K562 (cell line): ENCODE measurements at regions not wholly inside any gene's neighbourhood (a gene's known extent, or its start where the extent isn't known, plus 50 kb on each side); places are given as distances from the start of the nearest gene placed in this dataset.

Experiments
- ATAC-seq: fragments of 200-7000 bp; cut with Tn5 transposase; 3 replicates; pipeline ENCODE4 v1.9.1; 2020; ENCODE audit warnings: moderate library complexity
- BruUV-seq: library from RNA; stranded (reverse); fragments of 400-500 nt; replicated peaks from 2 replicates; lab custom pipeline; 2021; lab: Mats Ljungman, UMichigan
- CTCF ChIA-PET: fragments of 300-600 bp; formaldehyde crosslinking; extraction: SDS; loops from one replicate; lab custom pipeline; 2021; ENCODE audit warnings: low intra/inter-chr PET ratio; lab: Yijun Ruan, JAX
- POLR2A ChIA-PET: fragments of 300-600, 350-650 bp; sonication (Branson Sonifier 250); formaldehyde crosslinking; extraction: SDS; loops from one replicate; lab custom pipeline; 2021; ENCODE audit warnings: antibody characterized with exemption, inconsistent platforms; lab: Yijun Ruan, JAX
- DNase-seq, 4 experiments: peaks; one replicate each; pipeline versions ENCODE4 v3.0.0 to v3.0.0-alpha.2; 2011 to 2018; ENCODE audit warnings: low spot score in 3 of 4, mixed read lengths in 3 of 4; ENCODE audit errors: extremely low read depth in 1 of 4
- FAIRE-seq: peaks from 2 replicates; lab custom pipeline; 2011; peaks lifted over from hg19 to GRCh38; lab: Jason Lieb, UNC
- H2AFZ ChIP-seq: 2 replicates; pipeline ENCODE4 v1.6.0; 2011; ENCODE audit warnings: low read depth, low read length, control low read depth, inconsistent platforms
- H3K27ac ChIP-seq: fragments of 200-600 bp; 3 replicates; pipeline ENCODE4 v1.8.0; 2011; ENCODE audit warnings: low read depth, mild to moderate bottlenecking, control low read depth, inconsistent platforms, low read length, moderate library complexity, mixed read lengths; ENCODE audit errors: extremely low read depth
- H3K27me3 ChIP-seq, 2 experiments: fragments of 300-600 bp in 1 of 2; 2 replicates in 1 of 2; 3 replicates in 1 of 2; pipeline versions ENCODE4 v1.6.0 to v1.8.0; 2011; ENCODE audit warnings: inconsistent platforms in 2 of 2, low read length in 2 of 2, mild to moderate bottlenecking in 1 of 2, mixed read lengths in 1 of 2, moderate library complexity in 1 of 2; ENCODE audit not compliant: control insufficient read depth in 2 of 2, insufficient read depth in 2 of 2
- H3K36me3 ChIP-seq: fragments of 300-600 bp; 3 replicates; pipeline ENCODE4 v1.8.0; 2011; ENCODE audit warnings: mild to moderate bottlenecking, low read length, inconsistent platforms; ENCODE audit not compliant: control insufficient read depth, insufficient read depth
- H3K4me1 ChIP-seq, 2 experiments: fragments of 200-600 bp in 1 of 2; replicated peaks in 1 of 2; 2 replicates in 1 of 2; 3 replicates in 1 of 2; pipeline versions ENCODE4 v1.5.1 to v1.8.0; 2011; ENCODE audit warnings: inconsistent platforms in 2 of 2, low read length in 2 of 2, mild to moderate bottlenecking in 1 of 2, mixed read lengths in 1 of 2, moderate library complexity in 1 of 2; ENCODE audit not compliant: control insufficient read depth in 2 of 2, insufficient read depth in 2 of 2
- H3K4me2 ChIP-seq: 2 replicates; pipeline ENCODE4 v1.6.1; 2011; ENCODE audit warnings: low read length, control low read depth, inconsistent platforms, mixed read lengths; ENCODE audit not compliant: insufficient read depth
- H3K4me3 ChIP-seq: fragments of 200-600 bp; sonication (generic), shearing (Covaris generic); 2 replicates; pipeline ENCODE4 v1.5.1; 2016; ENCODE audit warnings: control low read depth, inconsistent platforms
- H3K79me2 ChIP-seq: fragments of 200-600 bp; 3 replicates; pipeline ENCODE4 v1.8.0; 2011; ENCODE audit warnings: low read length, inconsistent platforms; ENCODE audit not compliant: control insufficient read depth, insufficient read depth
- H3K9ac ChIP-seq, 2 experiments: 2 replicates each; pipeline versions ENCODE4 v1.6.0 to v1.6.1; 2011; ENCODE audit warnings: low read depth in 2 of 2, low read length in 2 of 2, control low read depth in 1 of 2, inconsistent platforms in 1 of 2, mild to moderate bottlenecking in 1 of 2, mixed read lengths in 1 of 2; ENCODE audit not compliant: insufficient read depth in 1 of 2
- H3K9me1 ChIP-seq: one replicate; pipeline ENCODE4 v1.6.0; 2011; ENCODE audit warnings: inconsistent platforms, mild to moderate bottlenecking, low read length, moderate library complexity; ENCODE audit not compliant: control insufficient read depth, insufficient read depth
- H3K9me3 ChIP-seq: replicated peaks from 2 replicates; pipeline ENCODE4 v1.5.1; 2011; ENCODE audit warnings: low read depth, low read length, inconsistent platforms; ENCODE audit not compliant: control insufficient read depth, insufficient read depth
- H4K20me1 ChIP-seq: replicated peaks from 2 replicates; pipeline ENCODE4 v1.6.1; 2011; ENCODE audit warnings: low read length, inconsistent platforms, mixed read lengths; ENCODE audit not compliant: control insufficient read depth, insufficient read depth
- ARID3B ChIP-seq: fragments of 250-450 bp; sonication (Bioruptor Pico); IDR thresholded peaks from 2 replicates; pipeline ENCODE4 v1.4.0; 2020; ENCODE audit warnings: borderline replicate concordance
- BHLHE40 ChIP-seq: IDR thresholded peaks from 2 replicates; pipeline ENCODE4 v1.6.1; 2011; ENCODE audit warnings: low read length, improper control_type of control experiment
- ETS2 ChIP-seq: IDR thresholded peaks from 2 replicates; pipeline ENCODE4 v1.6.1; 2016; ENCODE audit warnings: borderline replicate concordance, missing genetic modification characterization, mild to moderate bottlenecking, moderate library complexity, missing compliant biosample characterization; ENCODE audit not compliant: poor library complexity, severe bottlenecking
- HNRNPL ChIP-seq: fragments of 200-400 bp; formaldehyde crosslinking; IDR thresholded peaks from 2 replicates; pipeline ENCODE4 v1.6.1; 2017; ENCODE audit warnings: low read depth, mild to moderate bottlenecking, low read length
- RHOXF2B ChIP-seq: fragments of 250-450 bp; sonication (Bioruptor Pico); conservative IDR thresholded peaks from 2 replicates; pipeline ENCODE4 v1.5.1; 2021
- ZKSCAN3 ChIP-seq: fragments of 250-450 bp; sonication (Bioruptor Pico); IDR thresholded peaks from 2 replicates; pipeline ENCODE4 v1.4.0; 2020
- WGBS: fragments of 100-300 bp; shearing (Covaris generic); methylation state at CpG from one replicate; pipeline ENCODE4 v1.1.6; 2016; ENCODE audit warnings: low coverage, mixed read lengths; ENCODE audit not compliant: insufficient coverage; ENCODE audit errors: missing lambda C conversion rate; 5-methylcytosine and 5-hydroxymethylcytosine counted together
- in situ Hi-C: fragments of 300-500 bp; cut with MboI; formaldehyde crosslinking; loops from 4 replicates; pipeline ENCODE4 v1.15.0; 2018; ENCODE audit warnings: inconsistent platforms, mixed read lengths
- intact Hi-C: fragments of 100-400 bp; cut with micrococcal nuclease; formaldehyde crosslinking; loops from 2 replicates; pipeline ENCODE4 v1.14.2; 2022
- TF ChIP-seq, protein P1 (sequence below): fragments of 450-650 bp; formaldehyde crosslinking; IDR thresholded peaks from 2 replicates; pipeline ENCODE4 v1.4.0; 2020; ENCODE audit warnings: mild to moderate bottlenecking, moderate library complexity

DNA sequence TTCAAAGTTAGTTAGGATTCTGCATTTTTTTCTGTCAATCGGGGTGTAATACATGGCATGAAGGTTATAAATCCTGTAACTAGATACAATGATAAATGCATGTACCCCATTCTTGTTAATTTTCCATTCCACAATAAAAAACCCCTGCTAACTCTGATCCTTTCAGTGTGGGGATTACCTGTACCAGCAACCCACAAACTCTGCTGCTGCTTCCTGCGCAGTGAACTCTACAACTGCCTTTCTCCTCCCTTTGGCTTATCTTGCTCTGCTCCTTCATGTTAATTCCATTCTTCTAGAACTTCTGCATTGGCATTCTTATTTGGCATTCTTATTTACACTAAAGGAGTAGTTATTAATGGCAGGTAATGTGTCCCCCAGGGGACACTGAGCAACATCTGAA lies 273.1 kb downstream of the KLF12 start:
- no peaks in the 10 kb centered on the region for H4K20me1 ChIP-seq
- intact Hi-C loops, result no loop called here
- TF ChIP-seq BHLHE40, result no peak
- CTCF ChIA-PET, result no interaction called here
- H3K27me3 ChIP-seq, result no peaks in the 10 kb centered on the region
- no peak overlapping the region for H3K4me2 ChIP-seq
- 0% methylated on average over 1 of the region's 2 CpGs for WGBS
- H3K4me1 ChIP-seq, result no peaks in the 10 kb centered on the region
- in situ Hi-C loops, result no loop called here
- H3K36me3 ChIP-seq, result no peaks in the 10 kb centered on the region
- DNase-seq (no peak), FAIRE-seq (no peak), ATAC-seq (no peak)
- no peak overlapping the region for H2AFZ ChIP-seq
- no peaks in the 10 kb centered on the region for H3K9me1 ChIP-seq
- H3K27ac ChIP-seq, result no peak overlapping the region
- H3K4me3 ChIP-seq, result no peak overlapping the region
- POLR2A ChIA-PET, result no interaction called here
- H3K9me3 ChIP-seq, result no peaks in the 10 kb centered on the region
- no peak overlapping the region for H3K9ac ChIP-seq
- H3K79me2 ChIP-seq, result no peaks in the 10 kb centered on the region
- no TSS peak for BruUV-seq

DNA sequence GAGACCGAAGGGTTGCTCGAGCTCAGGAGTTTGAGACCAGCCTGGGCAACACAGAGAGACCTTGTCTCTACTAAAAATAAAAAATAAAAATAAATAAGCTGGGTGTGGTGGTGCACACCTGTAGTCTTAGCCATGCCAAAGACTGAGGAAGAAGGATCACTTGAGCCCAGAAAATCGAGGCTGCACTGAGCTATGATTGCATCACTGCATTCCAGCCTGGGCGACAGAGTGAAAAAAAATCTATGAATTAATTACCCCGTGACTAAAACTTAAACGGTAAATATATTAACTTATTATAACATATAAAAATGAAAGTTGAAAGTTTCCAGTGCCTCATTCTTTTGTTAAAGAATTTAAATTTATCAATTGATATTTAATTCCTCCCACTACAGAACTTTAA lies 273.7 kb downstream of the KLF12 start:
- in situ Hi-C loops (no loop called here), intact Hi-C loops (no loop called here)
- H3K9me1 ChIP-seq, result no peaks in the 10 kb centered on the region
- CTCF ChIA-PET, result no interaction called here
- DNase-seq (no peak), ATAC-seq (no peak), FAIRE-seq (no peak)
- POLR2A ChIA-PET, result no interaction called here
- 0% methylated on average over 6 of the region's 6 CpGs for WGBS
- no peak overlapping the region for H2AFZ ChIP-seq
- no peaks in the 10 kb centered on the region for H3K9me3 ChIP-seq
- BruUV-seq, result no TSS peak
- H3K27ac ChIP-seq, result no peak overlapping the region
- no peaks in the 10 kb centered on the region for H3K27me3 ChIP-seq
- no peak for TF ChIP-seq ETS2
- TF ChIP-seq ARID3B (CRISPR knock-in tag), result no peak
- TF ChIP-seq, protein P1, sequence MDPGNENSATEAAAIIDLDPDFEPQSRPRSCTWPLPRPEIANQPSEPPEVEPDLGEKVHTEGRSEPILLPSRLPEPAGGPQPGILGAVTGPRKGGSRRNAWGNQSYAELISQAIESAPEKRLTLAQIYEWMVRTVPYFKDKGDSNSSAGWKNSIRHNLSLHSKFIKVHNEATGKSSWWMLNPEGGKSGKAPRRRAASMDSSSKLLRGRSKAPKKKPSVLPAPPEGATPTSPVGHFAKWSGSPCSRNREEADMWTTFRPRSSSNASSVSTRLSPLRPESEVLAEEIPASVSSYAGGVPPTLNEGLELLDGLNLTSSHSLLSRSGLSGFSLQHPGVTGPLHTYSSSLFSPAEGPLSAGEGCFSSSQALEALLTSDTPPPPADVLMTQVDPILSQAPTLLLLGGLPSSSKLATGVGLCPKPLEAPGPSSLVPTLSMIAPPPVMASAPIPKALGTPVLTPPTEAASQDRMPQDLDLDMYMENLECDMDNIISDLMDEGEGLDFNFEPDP (CRISPR knock-in tag), result no peak
- TF ChIP-seq ZKSCAN3 (CRISPR knock-in tag), result no peak
- TF ChIP-seq HNRNPL, result no peak
- no peak for TF ChIP-seq RHOXF2B (CRISPR knock-in tag)
- TF ChIP-seq, all 486 proteins: peak for 0
- Histone ChIP-seq H3K4me2 (no peak overlapping the region), H4K20me1 (no peaks in the 10 kb centered on the region), H3K4me1 (no peaks in the 10 kb centered on the region), H3K36me3 (no peaks in the 10 kb centered on the region), H3K9ac (no peak overlapping the region), H3K79me2 (no peaks in the 10 kb centered on the region), H3K4me3 (no peak overlapping the region)
